ENCODE measurements at regions not wholly inside any gene's neighbourhood (a gene's known extent, or its start where the extent isn't known, plus 50 kb on each side); places are given as distances from the start of the nearest gene placed in this dataset.

DNA sequence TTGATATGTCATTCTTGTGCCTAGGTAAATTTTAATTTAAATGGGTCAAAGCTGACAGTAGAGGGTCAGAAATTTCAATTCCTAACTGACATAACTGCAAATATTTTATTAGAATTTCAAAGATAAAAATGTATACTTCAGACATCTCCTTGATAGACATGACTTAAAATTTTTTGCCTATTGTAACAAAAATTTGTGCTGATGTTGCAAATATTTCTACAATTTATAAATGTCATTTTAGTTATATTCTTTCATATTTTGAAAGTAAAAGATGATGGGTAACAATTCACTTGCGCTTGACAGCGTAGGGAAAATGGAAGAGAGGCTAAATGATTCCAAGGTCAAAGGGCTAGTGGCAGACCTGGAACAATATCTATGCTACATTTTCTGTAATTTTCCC is 220.3 kb upstream of the ST8SIA4 start:
- no peak for DNase-seq (ENCODE audit: low spot score)
- TF ChIP-seq, protein P1, sequence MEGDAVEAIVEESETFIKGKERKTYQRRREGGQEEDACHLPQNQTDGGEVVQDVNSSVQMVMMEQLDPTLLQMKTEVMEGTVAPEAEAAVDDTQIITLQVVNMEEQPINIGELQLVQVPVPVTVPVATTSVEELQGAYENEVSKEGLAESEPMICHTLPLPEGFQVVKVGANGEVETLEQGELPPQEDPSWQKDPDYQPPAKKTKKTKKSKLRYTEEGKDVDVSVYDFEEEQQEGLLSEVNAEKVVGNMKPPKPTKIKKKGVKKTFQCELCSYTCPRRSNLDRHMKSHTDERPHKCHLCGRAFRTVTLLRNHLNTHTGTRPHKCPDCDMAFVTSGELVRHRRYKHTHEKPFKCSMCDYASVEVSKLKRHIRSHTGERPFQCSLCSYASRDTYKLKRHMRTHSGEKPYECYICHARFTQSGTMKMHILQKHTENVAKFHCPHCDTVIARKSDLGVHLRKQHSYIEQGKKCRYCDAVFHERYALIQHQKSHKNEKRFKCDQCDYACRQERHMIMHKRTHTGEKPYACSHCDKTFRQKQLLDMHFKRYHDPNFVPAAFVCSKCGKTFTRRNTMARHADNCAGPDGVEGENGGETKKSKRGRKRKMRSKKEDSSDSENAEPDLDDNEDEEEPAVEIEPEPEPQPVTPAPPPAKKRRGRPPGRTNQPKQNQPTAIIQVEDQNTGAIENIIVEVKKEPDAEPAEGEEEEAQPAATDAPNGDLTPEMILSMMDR (IDR thresholded peaks at IDR 0.05; ENCODE audit: borderline replicate concordance, control extremely low read depth, extremely low read depth, insufficient read depth, missing control alignments), result no peak
- in situ Hi-C loops (cut with MboI; ENCODE audit: low sequenced_read_pairs, unreplicated experiment), result no loop called here

DNA sequence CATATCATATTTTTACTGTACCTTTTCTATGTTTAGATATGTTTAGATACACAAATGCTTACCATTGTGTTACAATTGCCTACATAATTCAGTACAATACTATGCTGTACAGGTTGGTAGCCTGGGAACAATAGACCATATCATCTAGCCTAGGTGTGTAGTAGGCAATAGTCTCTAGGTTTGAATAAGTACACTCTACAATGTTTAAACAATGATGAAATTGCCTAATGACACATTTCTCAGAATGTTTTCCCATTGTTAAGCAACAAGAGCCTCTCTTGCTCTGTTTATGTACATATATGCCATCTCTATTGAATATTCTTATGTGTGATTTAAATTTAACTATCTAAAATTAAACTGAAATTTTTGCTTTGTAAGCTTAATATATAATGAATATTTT is 209.6 kb upstream of the ST8SIA4 start:
- no peak for DNase-seq (ENCODE audit: low spot score)
- TF ChIP-seq, protein P1 (IDR thresholded peaks at IDR 0.05; ENCODE audit: borderline replicate concordance, control extremely low read depth, extremely low read depth, insufficient read depth, missing control alignments), result no peak
- in situ Hi-C loops (cut with MboI; ENCODE audit: low sequenced_read_pairs, unreplicated experiment), result no loop called here

DNA sequence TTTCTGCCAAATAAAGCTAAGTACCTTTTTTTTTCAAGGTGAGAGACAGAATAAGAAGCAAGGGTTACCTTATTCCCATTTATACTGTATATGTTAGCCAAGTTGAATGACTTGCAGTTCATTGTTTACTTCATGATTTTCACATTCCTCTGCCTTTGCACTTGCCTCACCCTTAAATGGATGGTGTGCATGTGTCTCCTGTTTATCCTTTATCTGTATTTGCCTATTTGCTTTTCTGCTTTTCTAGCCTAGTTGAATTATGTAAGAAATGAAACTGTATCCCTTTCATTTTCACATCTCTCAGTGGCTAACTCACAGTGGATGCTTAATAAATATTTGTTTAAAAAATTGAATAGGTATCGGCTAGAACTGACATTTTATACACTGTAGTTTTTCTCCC is 200.8 kb upstream of the ST8SIA4 start:
- TF ChIP-seq, protein P1 (IDR thresholded peaks at IDR 0.05; ENCODE audit: borderline replicate concordance, control extremely low read depth, extremely low read depth, insufficient read depth, missing control alignments), result no peak
- in situ Hi-C loops (cut with MboI; ENCODE audit: low sequenced_read_pairs, unreplicated experiment), result no loop called here
- DNase-seq (ENCODE audit: low spot score), result no peak

DNA sequence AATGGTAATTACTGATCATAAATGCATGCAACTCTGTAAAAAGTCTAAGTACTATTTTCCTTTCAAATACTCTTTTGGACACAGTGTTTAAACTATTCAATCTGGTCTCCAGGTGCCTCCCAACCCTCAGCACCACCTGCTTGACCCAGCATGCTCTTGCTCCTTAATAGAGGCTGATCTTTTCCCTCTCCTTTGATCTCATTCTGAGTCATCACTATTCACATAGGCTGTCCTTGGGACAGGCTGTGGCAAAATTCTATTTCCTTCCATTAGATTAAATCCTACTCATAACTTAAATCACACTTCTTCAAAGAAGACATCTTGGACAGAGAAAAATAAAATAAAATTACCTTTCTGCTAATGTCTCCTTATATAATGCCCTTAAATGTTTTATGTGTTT is 199.4 kb upstream of the ST8SIA4 start:
- in situ Hi-C loops (cut with MboI; ENCODE audit: low sequenced_read_pairs, unreplicated experiment), result no loop called here
- DNase-seq (ENCODE audit: low spot score), result no peak
- TF ChIP-seq, protein P1 (IDR thresholded peaks at IDR 0.05; ENCODE audit: borderline replicate concordance, control extremely low read depth, extremely low read depth, insufficient read depth, missing control alignments), result no peak

DNA sequence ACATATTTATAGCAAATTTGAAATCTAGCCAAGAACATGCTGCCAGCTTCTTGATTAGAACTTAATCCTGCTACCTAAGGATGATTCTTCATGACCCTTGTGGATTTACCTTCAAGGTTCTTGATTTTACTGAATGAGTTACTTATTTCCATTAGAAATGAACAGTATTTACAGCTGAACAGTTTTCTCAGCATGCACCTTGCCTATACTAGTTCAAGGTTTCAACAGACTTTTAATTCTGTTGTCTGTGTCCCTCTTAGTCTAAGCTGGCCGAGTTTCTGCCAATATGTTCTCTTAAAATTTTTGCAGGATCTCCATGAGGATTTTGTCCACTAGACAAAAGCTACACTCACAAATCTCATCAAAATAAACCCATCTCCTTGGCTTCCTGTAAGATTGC is 188.8 kb upstream of the ST8SIA4 start:
- TF ChIP-seq, protein P1 (IDR thresholded peaks at IDR 0.05; ENCODE audit: borderline replicate concordance, control extremely low read depth, extremely low read depth, insufficient read depth, missing control alignments), result no peak
- in situ Hi-C loops (cut with MboI; ENCODE audit: low sequenced_read_pairs, unreplicated experiment), result no loop called here
- no peak for DNase-seq (ENCODE audit: low spot score)

DNA sequence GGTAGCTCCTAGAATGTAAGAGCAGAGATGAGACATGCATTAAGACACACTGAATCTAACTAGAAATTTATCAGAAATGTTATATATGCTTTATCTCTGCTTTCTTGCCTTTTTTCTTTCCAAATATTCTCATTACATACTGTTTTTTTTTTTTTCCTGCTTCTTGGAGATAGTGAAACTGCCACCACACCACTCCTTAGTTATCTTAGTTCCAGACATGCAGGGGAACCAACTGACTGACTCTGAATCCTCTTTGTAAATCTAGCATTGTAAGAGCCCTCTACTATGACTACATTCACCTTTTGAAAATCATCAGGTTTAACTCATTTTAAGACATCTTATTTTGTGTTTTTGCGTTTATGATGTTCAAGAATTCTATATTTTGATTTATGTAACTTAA is 181.3 kb upstream of the ST8SIA4 start:
- no peak for DNase-seq (ENCODE audit: low spot score)
- TF ChIP-seq, protein P1 (IDR thresholded peaks at IDR 0.05; ENCODE audit: borderline replicate concordance, control extremely low read depth, extremely low read depth, insufficient read depth, missing control alignments), result no peak
- in situ Hi-C loops (cut with MboI; ENCODE audit: low sequenced_read_pairs, unreplicated experiment), result no loop called here
